Liver (tissue), 3 donors: ENCODE measurements at regions not wholly inside any gene's neighbourhood (a gene's known extent, or its start where the extent isn't known, plus 50 kb on each side); places are given as distances from the start of the nearest gene placed in this dataset.

Experiments used
- CTCF ChIP-seq: fragments of 150-350 bp; IDR thresholded peaks from 2 replicates; pipeline ENCODE4 v1.5.1; 2017; ENCODE audit warnings: improper control_type of control experiment, low read depth, low read length; ENCODE audit not compliant: missing input control
- JUND ChIP-seq, 2 donors: IDR thresholded peaks; 2 replicates each; pipeline ENCODE4 v1.6.1; 2016; ENCODE audit warnings: antibody characterized with exemption in 2 of 2
- MAX ChIP-seq: IDR thresholded peaks from 2 replicates; pipeline ENCODE4 v1.6.1; 2016; ENCODE audit warnings: antibody characterized with exemption
- REST ChIP-seq: IDR thresholded peaks from 2 replicates; pipeline ENCODE4 v1.6.1; 2016; ENCODE audit warnings: antibody characterized with exemption, mild to moderate bottlenecking
- ZBTB33 ChIP-seq: IDR thresholded peaks from 2 replicates; pipeline ENCODE4 v1.6.1; 2016; ENCODE audit warnings: antibody characterized with exemption
- donor health status: healthy.
- donor health status: healthy.

- TF ChIP-seq ZBTB33 = no peak
- TF ChIP-seq CTCF = no peak
- no peak for TF ChIP-seq REST
- no peak for TF ChIP-seq JUND (IDR thresholded peaks at IDR 0.05)
- no peak for TF ChIP-seq MAX
These were observed 384.4 kb downstream of the TSN start for GRCh38 chr2:122139739-122140420.
